Inferior parietal cortex (tissue), 1 donor: ENCODE measurements at regions not wholly inside any gene's neighbourhood (a gene's known extent, or its start where the extent isn't known, plus 50 kb on each side); places are given as distances from the start of the nearest gene placed in this dataset.
"Not testable (repeated sequence)": the region's sequence is repeated elsewhere in the genome, so short reads cannot be mapped to it uniquely, and the experiment has no call there.

Experiments
- DNase-seq: peaks from one replicate; pipeline ENCODE4 v3.0.0-alpha.2; 2016; ENCODE audit errors: extremely low spot score

- DNase-seq, result no peak
Measured at GRCh38 chr3:109803274-109803673, 465.9 kb upstream of the DPPA4 start.

GRCh38 chr3:109804697-109805096 lies 467.4 kb upstream of the DPPA4 start:
- DNase-seq, result no peak

- no peak for DNase-seq
Measured at GRCh38 chr3:109806929-109807328, 469.6 kb upstream of the DPPA4 start.

GRCh38 chr3:109809513-109809912 lies 472.2 kb upstream of the DPPA4 start:
- no peak for DNase-seq

GRCh38 chr3:109818081-109818480 lies 480.7 kb upstream of the DPPA4 start:
- no peak for DNase-seq

GRCh38 chr3:109819734-109820133 lies 482.4 kb upstream of the DPPA4 start:
- DNase-seq, result no peak

GRCh38 chr3:109825971-109826810 lies 488.8 kb upstream of the DPPA4 start:
- peak; percentile 26 for DNase-seq

- DNase-seq, result no peak
Measured at GRCh38 chr3:109831403-109831802, 494.1 kb upstream of the DPPA4 start.

- no peak for DNase-seq
Measured at GRCh38 chr3:109835958-109836357, 498.6 kb upstream of the DPPA4 start.

GRCh38 chr3:109851854-109852253 lies 514.5 kb upstream of the DPPA4 start:
- no peak for DNase-seq

- no peak for DNase-seq
Measured at GRCh38 chr3:109852283-109852682, 514.9 kb upstream of the DPPA4 start.

- no peak for DNase-seq
Measured at GRCh38 chr3:109853077-109853731, 515.9 kb upstream of the DPPA4 start.

GRCh38 chr3:109863701-109864100 lies 526.4 kb upstream of the DPPA4 start:
- no peak for DNase-seq

- DNase-seq, result no peak
Measured at GRCh38 chr3:109864452-109864851, 527.1 kb upstream of the DPPA4 start.

GRCh38 chr3:109869586-109869985 lies 532.2 kb upstream of the DPPA4 start:
- DNase-seq, result peak; percentile 37

- DNase-seq, result no peak
Measured at GRCh38 chr3:109874896-109875708, 537.8 kb upstream of the DPPA4 start.

- not testable (repeated sequence) for DNase-seq
Measured at GRCh38 chr3:109877616-109878015, 540.3 kb upstream of the DPPA4 start.

- DNase-seq, result no peak
Measured at GRCh38 chr3:109882144-109882543, 544.8 kb upstream of the DPPA4 start.

GRCh38 chr3:109887293-109887692 lies 549.9 kb upstream of the DPPA4 start:
- DNase-seq, result no peak

GRCh38 chr3:109888026-109888425 lies 550.7 kb upstream of the DPPA4 start:
- no peak for DNase-seq

- no peak for DNase-seq
Measured at GRCh38 chr3:109897734-109898133, 560.4 kb upstream of the DPPA4 start.

GRCh38 chr3:109899925-109900324 lies 562.6 kb upstream of the DPPA4 start:
- no peak for DNase-seq
